ENCODE measurements at regions not wholly inside any gene's neighbourhood (a gene's known extent, or its start where the extent isn't known, plus 50 kb on each side); places are given as distances from the start of the nearest gene placed in this dataset.

- Histone ChIP-seq H3K9me3 (ENCODE audit: control insufficient read depth, insufficient read depth, low read length) (no peaks in the 10 kb centered on the region; the same call in 1 of the 2 replicates), H3K4me2 (ENCODE audit: low read length) (no peak overlapping the region)
- TF ChIP-seq CTCF (IDR thresholded peaks at IDR 0.05; ENCODE audit: low read depth, low read length, poor library complexity, severe bottlenecking) = no peak
- no peak for TF ChIP-seq EZH2phosphoT487 (IDR thresholded peaks at IDR 0.05; ENCODE audit: borderline replicate concordance, low read length)
These were observed 1560.4 kb upstream of the GBE1 start for GRCh38 chr3:83321891-83322290.

GRCh38 chr3:83354205-83354604, 1592.8 kb upstream of the GBE1 start:
- Histone ChIP-seq H3K4me2 (ENCODE audit: low read length) (no peak overlapping the region), H3K9me3 (ENCODE audit: control insufficient read depth, insufficient read depth, low read length) (no peaks in the 10 kb centered on the region), H3K27ac (ENCODE audit: low read depth, low read length) (no peak overlapping the region), H3F3A (ENCODE audit: control insufficient read depth, insufficient read depth) (no peaks in the 10 kb centered on the region), H3K9me2 (replicated peaks; ENCODE audit: control insufficient read depth, low read length) (no peaks in the 10 kb centered on the region), H4K20me1 (ENCODE audit: control insufficient read depth, insufficient read depth, low read depth, low read length) (no peaks in the 10 kb centered on the region), H3K27me3 (ENCODE audit: control insufficient read depth, low read length) (no peaks in the 10 kb centered on the region), H3K79me2 (ENCODE audit: control insufficient read depth, low read length) (no peaks in the 10 kb centered on the region), H3K4me1 (ENCODE audit: control insufficient read depth, low read length) (no peaks in the 10 kb centered on the region), H3K4me3 (ENCODE audit: low read length) (no peak overlapping the region), H3K36me3 (ENCODE audit: control insufficient read depth, low read length) (no peaks in the 10 kb centered on the region)
- TF ChIP-seq EZH2phosphoT487 (IDR thresholded peaks at IDR 0.05; ENCODE audit: borderline replicate concordance, low read length) (no peak), CTCF (IDR thresholded peaks at IDR 0.05; ENCODE audit: low read depth, low read length, poor library complexity, severe bottlenecking) (no peak)

More at GRCh38 chr3:83321891-83322290, 1560.4 kb upstream of the GBE1 start:
- Histone ChIP-seq H4K20me1 (ENCODE audit: control insufficient read depth, insufficient read depth, low read depth, low read length) (no peaks in the 10 kb centered on the region), H3K9me2 (replicated peaks; ENCODE audit: control insufficient read depth, low read length) (no peaks in the 10 kb centered on the region), H3K36me3 (ENCODE audit: control insufficient read depth, low read length) (no peaks in the 10 kb centered on the region), H3K79me2 (ENCODE audit: control insufficient read depth, low read length) (no peaks in the 10 kb centered on the region), H3K27ac (ENCODE audit: low read depth, low read length) (no peak overlapping the region), H3F3A (ENCODE audit: control insufficient read depth, insufficient read depth) (no peaks in the 10 kb centered on the region), H3K27me3 (ENCODE audit: control insufficient read depth, low read length) (no peaks in the 10 kb centered on the region), H3K4me3 (ENCODE audit: low read length) (no peak overlapping the region), H3K4me1 (ENCODE audit: control insufficient read depth, low read length) (no peaks in the 10 kb centered on the region)

- no peak overlapping the region for H3K4me3 ChIP-seq (ENCODE audit: low read length)
- no peaks in the 10 kb centered on the region for H4K20me1 ChIP-seq (ENCODE audit: control insufficient read depth, insufficient read depth, low read depth, low read length)
- H3K9me2 ChIP-seq (replicated peaks; ENCODE audit: control insufficient read depth, low read length) = no peaks in the 10 kb centered on the region
- no peaks in the 10 kb centered on the region for H3K4me1 ChIP-seq (ENCODE audit: control insufficient read depth, low read length)
- no peaks in the 10 kb centered on the region for H3K27me3 ChIP-seq (ENCODE audit: control insufficient read depth, low read length)
- no peak overlapping the region for H3K27ac ChIP-seq (ENCODE audit: low read depth, low read length)
- TF ChIP-seq EZH2phosphoT487 (IDR thresholded peaks at IDR 0.05; ENCODE audit: borderline replicate concordance, low read length) = no peak
- no peak for TF ChIP-seq CTCF (IDR thresholded peaks at IDR 0.05; ENCODE audit: low read depth, low read length, poor library complexity, severe bottlenecking)
- H3K79me2 ChIP-seq (ENCODE audit: control insufficient read depth, low read length) = no peaks in the 10 kb centered on the region
- H3K9me3 ChIP-seq (ENCODE audit: control insufficient read depth, insufficient read depth, low read length) = no peaks in the 10 kb centered on the region
- no peaks in the 10 kb centered on the region for H3F3A ChIP-seq (ENCODE audit: control insufficient read depth, insufficient read depth)
- H3K36me3 ChIP-seq (ENCODE audit: control insufficient read depth, low read length) = no peaks in the 10 kb centered on the region
- no peak overlapping the region for H3K4me2 ChIP-seq (ENCODE audit: low read length)
These were observed 1565.5 kb upstream of the CADM2 start for GRCh38 chr3:83393276-83393675.

GRCh38 chr3:83403927-83404326, 1554.9 kb upstream of the CADM2 start:
- H3K36me3 ChIP-seq (ENCODE audit: control insufficient read depth, low read length) = no peaks in the 10 kb centered on the region
- TF ChIP-seq EZH2phosphoT487 (IDR thresholded peaks at IDR 0.05; ENCODE audit: borderline replicate concordance, low read length) (no peak), CTCF (IDR thresholded peaks at IDR 0.05; ENCODE audit: low read depth, low read length, poor library complexity, severe bottlenecking) (no peak)
- no peaks in the 10 kb centered on the region for H3K79me2 ChIP-seq (ENCODE audit: control insufficient read depth, low read length)
- H3K4me1 ChIP-seq (ENCODE audit: control insufficient read depth, low read length) = no peaks in the 10 kb centered on the region
- no peak overlapping the region for H3K4me2 ChIP-seq (ENCODE audit: low read length)
- H3K9me2 ChIP-seq (replicated peaks; ENCODE audit: control insufficient read depth, low read length) = no peaks in the 10 kb centered on the region
- H4K20me1 ChIP-seq (ENCODE audit: control insufficient read depth, insufficient read depth, low read depth, low read length) = no peaks in the 10 kb centered on the region
- no peaks in the 10 kb centered on the region for H3K27me3 ChIP-seq (ENCODE audit: control insufficient read depth, low read length)
- no peak overlapping the region for H3K4me3 ChIP-seq (ENCODE audit: low read length)
- H3F3A ChIP-seq (ENCODE audit: control insufficient read depth, insufficient read depth) = no peaks in the 10 kb centered on the region
- no peak overlapping the region for H3K27ac ChIP-seq (ENCODE audit: low read depth, low read length)
- H3K9me3 ChIP-seq (ENCODE audit: control insufficient read depth, insufficient read depth, low read length) = no peaks in the 10 kb centered on the region

Data from DOHH2 (cell line).